PC-9 (cell line): ENCODE measurements at regions not wholly inside any gene's neighbourhood (a gene's known extent, or its start where the extent isn't known, plus 50 kb on each side); places are given as distances from the start of the nearest gene placed in this dataset.

Experiments used
- BruUV-seq: library from RNA; stranded (reverse); fragments of 400-500 nt; replicated peaks from 2 replicates; lab custom pipeline; 2021; lab: Mats Ljungman, UMichigan
- CTCF ChIA-PET: fragments of 300-600 bp; sonication (Branson Sonifier 250); formaldehyde crosslinking; loops from one replicate; lab custom pipeline; 2022; ENCODE audit warnings: antibody characterized with exemption; lab: Charles Lee
- POLR2A ChIA-PET: fragments of 300-600 bp; sonication (Branson Sonifier 250); formaldehyde crosslinking; loops from one replicate; lab custom pipeline; 2022; ENCODE audit warnings: antibody characterized with exemption; ENCODE audit not compliant: unreplicated experiment; lab: Charles Lee
- DNase-seq, 2 experiments: peaks; one replicate each; pipeline versions ENCODE4 v3.0.0 to v3.0.0-alpha.2; 2015 to 2022; ENCODE audit warnings: mixed read lengths in 1 of 2
- H2AFZ ChIP-seq: fragments of 200-600 bp; sonication (generic); 2 replicates; pipeline ENCODE4 v1.8.1; 2017; ENCODE audit warnings: antibody characterized with exemption
- H3F3A ChIP-seq: fragments of 200-600 bp; sonication (generic); 2 replicates; pipeline ENCODE4 v1.8.1; 2017; ENCODE audit warnings: antibody characterized with exemption, mild to moderate bottlenecking, low read depth; ENCODE audit not compliant: insufficient read depth
- H3K27ac ChIP-seq: fragments of 200-600 bp; sonication (generic); 2 replicates; pipeline ENCODE4 v1.6.1; 2016; ENCODE audit warnings: mixed run types
- H3K27me3 ChIP-seq: fragments of 200-600 bp; sonication (generic); 2 replicates; pipeline ENCODE4 v1.6.1; 2016; ENCODE audit warnings: low read depth, mixed run types; ENCODE audit not compliant: insufficient read depth
- H3K36me3 ChIP-seq: fragments of 200-600 bp; sonication (generic); 2 replicates; pipeline ENCODE4 v1.6.1; 2016; ENCODE audit warnings: low read depth, mixed run types
- H3K4me1 ChIP-seq: fragments of 200-600 bp; sonication (generic); replicated peaks from 2 replicates; pipeline ENCODE4 v1.6.1; 2016; ENCODE audit warnings: mixed run types; ENCODE audit not compliant: insufficient read depth
- H3K4me2 ChIP-seq: fragments of 200-600 bp; sonication (generic); 2 replicates; pipeline ENCODE4 v1.6.1; 2017; ENCODE audit warnings: mixed run types
- H3K4me3 ChIP-seq: fragments of 200-600 bp; sonication (generic); 2 replicates; pipeline ENCODE4 v1.6.1; 2016; ENCODE audit warnings: mixed run types
- H3K79me2 ChIP-seq: fragments of 200-600 bp; sonication (generic); 2 replicates; pipeline ENCODE4 v1.6.1; 2017; ENCODE audit warnings: low read depth, mixed run types
- H3K9me2 ChIP-seq: fragments of 200-600 bp; sonication (generic); 2 replicates; pipeline ENCODE4 v1.8.1; 2017; ENCODE audit warnings: mild to moderate bottlenecking; ENCODE audit not compliant: insufficient read depth
- H3K9me3 ChIP-seq: fragments of 200-600 bp; sonication (generic); 2 replicates; pipeline ENCODE4 v1.8.1; 2016; ENCODE audit warnings: low read depth; ENCODE audit not compliant: insufficient read depth
- H4K20me1 ChIP-seq: fragments of 200-600 bp; sonication (generic); 2 replicates; pipeline ENCODE4 v1.8.1; 2017; ENCODE audit not compliant: insufficient read depth
- EZH2 ChIP-seq: fragments of 200-600 bp; sonication (generic); IDR thresholded peaks from 2 replicates; pipeline ENCODE4 v1.8.0; 2017; ENCODE audit warnings: antibody characterized with exemption, low read depth
- intact Hi-C: fragments of 100-400 bp; cut with micrococcal nuclease; formaldehyde crosslinking; loops from one replicate; pipeline ENCODE4 v1.10.0; 2022; ENCODE audit not compliant: unreplicated experiment
- TF ChIP-seq, protein P1 (sequence below): fragments of 200-600 bp; sonication (generic); conservative IDR thresholded peaks from 2 replicates; pipeline ENCODE4 v1.6.1; 2017; ENCODE audit warnings: mixed run types, antibody characterized with exemption, mild to moderate bottlenecking, moderate library complexity

DNA sequence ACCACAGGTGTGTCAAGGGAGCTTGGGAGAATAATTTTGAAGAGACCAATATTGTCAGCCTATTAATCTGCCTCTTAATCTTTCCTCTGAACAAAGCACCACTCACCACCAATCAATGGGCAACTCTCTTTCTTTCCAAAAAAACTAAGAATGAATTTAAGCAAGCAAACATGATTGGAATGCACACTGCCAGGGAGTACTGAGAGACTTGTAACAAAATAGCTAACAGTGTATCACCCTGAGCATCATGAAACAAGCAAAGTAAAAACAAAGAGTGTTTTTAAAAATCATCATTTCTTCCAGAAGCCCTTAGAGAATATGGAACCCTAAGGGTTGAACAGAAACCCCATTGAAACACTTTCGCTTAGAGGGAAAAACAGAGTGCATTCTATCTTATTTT is 299.7 kb downstream of the DSEL start:
- no peak for DNase-seq
- BruUV-seq, result no TSS peak
- ChIA-PET POLR2A (no interaction called here), CTCF (no interaction called here)
- intact Hi-C loops, result loop anchor here (1.0 to 5.0 kb wide), 3 partner anchors 298 to 1625 kb away; no protein-coding TSS in a partner anchor
- Histone ChIP-seq H3K4me3 (no peak overlapping the region), H3K36me3 (no peaks in the 10 kb centered on the region), H3K27me3 (no peaks in the 10 kb centered on the region), H3K4me1 (no peaks in the 10 kb centered on the region), H3K4me2 (no peak overlapping the region), H2AFZ (no peak overlapping the region), H3K79me2 (no peaks in the 10 kb centered on the region), H3K27ac (no peak overlapping the region), H3K9me2 (no peaks in the 10 kb centered on the region), H3K9me3 (no peaks in the 10 kb centered on the region), H4K20me1 (no peaks in the 10 kb centered on the region), H3F3A (no peaks in the 10 kb centered on the region)
- TF ChIP-seq EZH2, result no peak
- TF ChIP-seq, protein P1, sequence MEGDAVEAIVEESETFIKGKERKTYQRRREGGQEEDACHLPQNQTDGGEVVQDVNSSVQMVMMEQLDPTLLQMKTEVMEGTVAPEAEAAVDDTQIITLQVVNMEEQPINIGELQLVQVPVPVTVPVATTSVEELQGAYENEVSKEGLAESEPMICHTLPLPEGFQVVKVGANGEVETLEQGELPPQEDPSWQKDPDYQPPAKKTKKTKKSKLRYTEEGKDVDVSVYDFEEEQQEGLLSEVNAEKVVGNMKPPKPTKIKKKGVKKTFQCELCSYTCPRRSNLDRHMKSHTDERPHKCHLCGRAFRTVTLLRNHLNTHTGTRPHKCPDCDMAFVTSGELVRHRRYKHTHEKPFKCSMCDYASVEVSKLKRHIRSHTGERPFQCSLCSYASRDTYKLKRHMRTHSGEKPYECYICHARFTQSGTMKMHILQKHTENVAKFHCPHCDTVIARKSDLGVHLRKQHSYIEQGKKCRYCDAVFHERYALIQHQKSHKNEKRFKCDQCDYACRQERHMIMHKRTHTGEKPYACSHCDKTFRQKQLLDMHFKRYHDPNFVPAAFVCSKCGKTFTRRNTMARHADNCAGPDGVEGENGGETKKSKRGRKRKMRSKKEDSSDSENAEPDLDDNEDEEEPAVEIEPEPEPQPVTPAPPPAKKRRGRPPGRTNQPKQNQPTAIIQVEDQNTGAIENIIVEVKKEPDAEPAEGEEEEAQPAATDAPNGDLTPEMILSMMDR, result no peak

DNA sequence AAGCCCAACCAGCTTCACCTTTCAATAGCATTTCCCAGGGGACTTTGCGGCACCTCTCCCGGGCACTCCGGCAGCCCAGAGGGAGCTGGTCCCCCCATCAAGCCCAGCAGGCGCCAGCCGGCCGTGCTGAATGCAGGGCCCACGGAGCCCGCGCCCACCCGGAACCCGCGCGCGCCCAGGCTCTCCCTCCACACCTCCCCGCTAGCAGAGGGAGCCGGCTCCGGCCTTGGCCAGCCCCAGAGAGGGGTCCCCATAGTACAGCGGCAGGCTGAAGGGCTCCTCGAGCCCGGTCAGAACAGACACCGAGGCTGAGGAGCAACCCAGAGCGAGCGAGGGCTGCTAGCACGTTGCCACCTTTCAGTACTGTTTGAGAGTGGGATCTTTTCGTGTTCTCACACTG is 300.8 kb downstream of the DSEL start:
- H3K4me1 ChIP-seq, result no peaks in the 10 kb centered on the region
- H3K79me2 ChIP-seq, result no peaks in the 10 kb centered on the region
- no peak for TF ChIP-seq EZH2
- TF ChIP-seq, protein P1, result no peak
- H4K20me1 ChIP-seq, result no peaks in the 10 kb centered on the region
- ChIA-PET CTCF (no interaction called here), POLR2A (no interaction called here)
- intact Hi-C loops, result loop anchor here (5.0 kb wide), 1 partner anchor 1627 kb away; no protein-coding TSS in a partner anchor
- no peaks in the 10 kb centered on the region for H3K36me3 ChIP-seq
- no peak for DNase-seq
- no peak overlapping the region for H3K4me2 ChIP-seq
- H3K27ac ChIP-seq, result no peak overlapping the region
- no peaks in the 10 kb centered on the region for H3K27me3 ChIP-seq
- BruUV-seq, result no TSS peak
- H3F3A ChIP-seq, result no peaks in the 10 kb centered on the region
- no peaks in the 10 kb centered on the region for H3K9me2 ChIP-seq
- H3K9me3 ChIP-seq, result no peaks in the 10 kb centered on the region
- H2AFZ ChIP-seq, result no peak overlapping the region
- no peak overlapping the region for H3K4me3 ChIP-seq

DNA sequence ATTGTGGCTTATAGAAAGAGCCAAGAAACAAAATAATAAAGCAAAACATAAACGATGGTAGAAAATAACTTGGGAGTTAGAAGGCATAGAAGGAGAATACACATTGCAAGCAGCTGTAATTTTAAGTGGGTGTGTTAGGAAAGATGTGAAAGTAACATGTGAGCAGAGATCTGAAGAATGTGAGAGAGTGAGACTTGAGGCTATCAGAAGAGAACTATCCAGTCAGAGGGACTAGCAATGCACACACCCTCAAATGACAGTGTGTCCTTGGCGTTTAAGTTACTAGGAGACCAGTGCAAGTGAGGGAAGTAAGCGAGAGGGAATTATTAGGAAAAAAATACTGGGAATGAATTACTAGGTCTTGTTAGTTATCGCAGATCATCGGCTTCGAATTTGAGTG is 304.9 kb downstream of the DSEL start:
- CTCF ChIA-PET, result no interaction called here
- Histone ChIP-seq H2AFZ (no peak overlapping the region), H3K27ac (no peak overlapping the region), H3K9me3 (no peaks in the 10 kb centered on the region), H3K36me3 (no peaks in the 10 kb centered on the region), H3F3A (no peaks in the 10 kb centered on the region), H3K79me2 (no peaks in the 10 kb centered on the region), H3K27me3 (no peaks in the 10 kb centered on the region), H3K9me2 (no peaks in the 10 kb centered on the region), H3K4me2 (no peak overlapping the region), H4K20me1 (no peaks in the 10 kb centered on the region), H3K4me1 (no peaks in the 10 kb centered on the region), H3K4me3 (no peak overlapping the region)
- no TSS peak for BruUV-seq
- intact Hi-C loops, result no loop called here
- POLR2A ChIA-PET, result no interaction called here
- no peak for DNase-seq
- TF ChIP-seq, protein P1, result no peak
- TF ChIP-seq EZH2, result no peak
